H1 (cell line): ENCODE measurements at regions not wholly inside any gene's neighbourhood (a gene's known extent, or its start where the extent isn't known, plus 50 kb on each side); places are given as distances from the start of the nearest gene placed in this dataset.

Experiments used
- CTCF ChIA-PET: fragments of 300-600 bp; sonication (Branson Sonifier 250); formaldehyde crosslinking; loops from one replicate; lab custom pipeline; 2021; ENCODE audit not compliant: partially characterized antibody; lab: Charles Lee
- POLR2A ChIA-PET: fragments of 300-600 bp; sonication (Branson Sonifier 250); formaldehyde crosslinking; loops from one replicate; lab custom pipeline; 2021; ENCODE audit warnings: inconsistent platforms; ENCODE audit not compliant: partially characterized antibody; lab: Charles Lee
- DNase-seq, 2 experiments: peaks; one replicate each; pipeline versions ENCODE4 v3.0.0 to v3.0.0-alpha.2; 2010 to 2022; ENCODE audit warnings: low spot score in 2 of 2, low read depth in 1 of 2, mixed read lengths in 1 of 2
- FAIRE-seq: peaks from 2 replicates; lab custom pipeline; 2011; peaks lifted over from hg19 to GRCh38; lab: Jason Lieb, UNC
- H2AFZ ChIP-seq: 2 replicates; pipeline ENCODE4 v1.8.1; 2012; ENCODE audit warnings: low read length, inconsistent platforms
- H2AK5ac ChIP-seq: 2 replicates; pipeline ENCODE4 v1.6.1; 2013; ENCODE audit warnings: low read depth, low read length
- H2BK120ac ChIP-seq: replicated peaks from 2 replicates; pipeline ENCODE3; 2013; ENCODE audit warnings: low read depth, low read length, inconsistent platforms
- H2BK12ac ChIP-seq: 2 replicates; pipeline ENCODE4 v1.6.1; 2013; ENCODE audit warnings: low read depth, low read length
- H2BK15ac ChIP-seq: 2 replicates; pipeline ENCODE4 v1.6.1; 2013; ENCODE audit warnings: low read length
- H2BK20ac ChIP-seq: 2 replicates; pipeline ENCODE4 v1.6.1; 2013; ENCODE audit warnings: low read length
- H2BK5ac ChIP-seq: 2 replicates; pipeline ENCODE4 v1.6.1; 2013; ENCODE audit warnings: low read depth, low read length
- H3K14ac ChIP-seq: 2 replicates; pipeline ENCODE4 v1.6.1; 2013; ENCODE audit warnings: inconsistent platforms; ENCODE audit not compliant: insufficient read length
- H3K18ac ChIP-seq: 2 replicates; pipeline ENCODE4 v1.6.1; 2013; ENCODE audit warnings: low read length; ENCODE audit errors: extremely low read depth
- H3K23ac ChIP-seq: 2 replicates; pipeline ENCODE4 v1.6.1; 2013; ENCODE audit warnings: inconsistent platforms; ENCODE audit not compliant: insufficient read length
- H3K23me2 ChIP-seq: 2 replicates; pipeline ENCODE4 v1.6.1; 2013; ENCODE audit warnings: low read depth, low read length
- H3K27ac ChIP-seq: 2 replicates; pipeline ENCODE4 v1.6.1; 2011; ENCODE audit warnings: low read depth, low read length, inconsistent platforms
- H3K27me3 ChIP-seq, 4 experiments: replicated peaks in 1 of 4; 1 replicate in 1 of 4; 2 replicates in 3 of 4; pipeline versions ENCODE4 v1.6.1 to v1.8.1; 2011 to 2013; ENCODE audit warnings: low read length in 3 of 4, mild to moderate bottlenecking in 3 of 4, inconsistent platforms in 2 of 4, mixed read lengths in 2 of 4, moderate library complexity in 1 of 4; ENCODE audit not compliant: control insufficient read depth in 3 of 4, insufficient read depth in 3 of 4; ENCODE audit errors: extremely low read depth in 1 of 4
- H3K36me3 ChIP-seq, 4 experiments: 2 replicates each; pipeline versions ENCODE4 v1.6.1 to v1.8.1; 2011 to 2013; ENCODE audit warnings: mild to moderate bottlenecking in 4 of 4, low read length in 3 of 4, moderate library complexity in 2 of 4, control low read depth in 1 of 4, inconsistent platforms in 1 of 4; ENCODE audit not compliant: insufficient read depth in 4 of 4, control insufficient read depth in 2 of 4
- H3K4ac ChIP-seq: replicated peaks from 2 replicates; pipeline ENCODE3; 2013; ENCODE audit warnings: low read length, low read depth, mixed read lengths, inconsistent platforms; ENCODE audit not compliant: insufficient read length
- H3K4me1 ChIP-seq, 4 experiments: replicated peaks in 1 of 4; 1 replicate in 1 of 4; 2 replicates in 3 of 4; pipeline versions ENCODE4 v1.6.1 to v1.8.1; 2011 to 2013; ENCODE audit warnings: low read length in 3 of 4, inconsistent platforms in 2 of 4, mixed read lengths in 1 of 4; ENCODE audit not compliant: insufficient read depth in 4 of 4, control insufficient read depth in 3 of 4
- H3K4me2 ChIP-seq, 2 experiments: 2 replicates each; pipeline versions ENCODE4 v1.6.1 to v1.8.1; 2011 to 2013; ENCODE audit warnings: low read depth in 2 of 2, low read length in 2 of 2, control low read depth in 1 of 2, inconsistent platforms in 1 of 2, mild to moderate bottlenecking in 1 of 2; ENCODE audit not compliant: insufficient read depth in 1 of 2
- H3K4me3 ChIP-seq, 4 experiments: fragments of 200-600, 300-600 bp in 1 of 4; sonication (generic), shearing (Covaris generic), sonication (Bioruptor Twin) in 1 of 4; 2 replicates each; pipeline versions ENCODE4 v1.5.1 to v1.8.1; 2011 to 2016; ENCODE audit warnings: low read length in 4 of 4, low read depth in 3 of 4, control low read depth in 2 of 4, inconsistent platforms in 2 of 4, mild to moderate bottlenecking in 2 of 4, mixed read lengths in 1 of 4, moderate library complexity in 1 of 4; ENCODE audit not compliant: insufficient read depth in 2 of 4; ENCODE audit errors: extremely low read depth in 1 of 4
- H3K56ac ChIP-seq: replicated peaks from 2 replicates; pipeline ENCODE3; 2013; ENCODE audit warnings: low read depth, mild to moderate bottlenecking, mixed read lengths, low read length, inconsistent platforms; ENCODE audit not compliant: insufficient read length
- H3K79me1 ChIP-seq: 2 replicates; pipeline ENCODE4 v1.6.1; 2013; ENCODE audit warnings: low read depth, low read length, control low read depth
- H3K79me2 ChIP-seq, 2 experiments: 2 replicates each; pipeline versions ENCODE4 v1.6.1 to v1.8.1; 2012 to 2013; ENCODE audit warnings: low read length in 2 of 2, mild to moderate bottlenecking in 2 of 2, inconsistent platforms in 1 of 2; ENCODE audit not compliant: insufficient read depth in 2 of 2, control insufficient read depth in 1 of 2
- H3K9ac ChIP-seq, 4 experiments: replicated peaks in 1 of 4; 1 replicate in 1 of 4; 2 replicates in 3 of 4; pipeline versions ENCODE4 v1.6.1 to v1.8.1; 2011 to 2013; ENCODE audit warnings: low read depth in 3 of 4, low read length in 3 of 4, control low read depth in 2 of 4, mild to moderate bottlenecking in 2 of 4, moderate library complexity in 2 of 4, inconsistent platforms in 1 of 4; ENCODE audit errors: extremely low read depth in 1 of 4
- H3K9me3 ChIP-seq, 2 experiments: 2 replicates each; pipeline versions ENCODE4 v1.6.1 to v1.8.1; 2012 to 2013; ENCODE audit warnings: mild to moderate bottlenecking in 2 of 2, moderate library complexity in 2 of 2, control low read depth in 1 of 2, inconsistent platforms in 1 of 2, low read depth in 1 of 2, low read length in 1 of 2, mixed read lengths in 1 of 2; ENCODE audit not compliant: insufficient read depth in 2 of 2
- H4K20me1 ChIP-seq, 2 experiments: replicated peaks in 1 of 2; 2 replicates each; pipeline versions ENCODE3 to v1.8.1; 2011 to 2013; ENCODE audit warnings: inconsistent platforms in 2 of 2, low read length in 2 of 2, mild to moderate bottlenecking in 1 of 2; ENCODE audit not compliant: insufficient read depth in 2 of 2, control insufficient read depth in 1 of 2
- H4K5ac ChIP-seq: 2 replicates; pipeline ENCODE4 v1.6.1; 2013; ENCODE audit warnings: low read length, low read depth, mixed read lengths, inconsistent platforms; ENCODE audit not compliant: insufficient read length
- H4K8ac ChIP-seq: 2 replicates; pipeline ENCODE4 v1.8.0; 2013; ENCODE audit warnings: mild to moderate bottlenecking, moderate library complexity, low read length, inconsistent platforms; ENCODE audit not compliant: insufficient read depth; ENCODE audit errors: extremely low read depth
- H4K91ac ChIP-seq: replicated peaks from 2 replicates; pipeline ENCODE3; 2013; ENCODE audit warnings: low read length, mixed read lengths, inconsistent platforms; ENCODE audit not compliant: insufficient read length
- CHD2 ChIP-seq: IDR thresholded peaks from 2 replicates; pipeline ENCODE4 v1.6.1; 2012; ENCODE audit warnings: low read length, improper control_type of control experiment
- EGR1 ChIP-seq: IDR thresholded peaks from 2 replicates; pipeline ENCODE4 v1.6.1; 2011; ENCODE audit warnings: low read depth, low read length, borderline replicate concordance
- GABPA ChIP-seq: IDR thresholded peaks from 2 replicates; pipeline ENCODE4 v1.6.1; 2011; ENCODE audit warnings: mild to moderate bottlenecking, low read length, moderate library complexity, borderline replicate concordance; ENCODE audit not compliant: insufficient read depth
- JUN ChIP-seq: IDR thresholded peaks from 2 replicates; pipeline ENCODE4 v1.6.1; 2011; ENCODE audit warnings: low read depth, mild to moderate bottlenecking, improper control_type of control experiment, low read length
- RBBP5 ChIP-seq: IDR thresholded peaks from 2 replicates; pipeline ENCODE4 v1.7.1; 2012; ENCODE audit warnings: low read depth, mild to moderate bottlenecking, inconsistent platforms, low read length, moderate library complexity, borderline replicate concordance
- SRF ChIP-seq: IDR thresholded peaks from 2 replicates; pipeline ENCODE4 v1.6.1; 2011; ENCODE audit warnings: mild to moderate bottlenecking, low read depth, low read length, moderate library complexity
- SUZ12 ChIP-seq: fragments of 200-600 bp; sonication (generic); IDR thresholded peaks from 2 replicates; pipeline ENCODE4 v1.6.1; 2012; ENCODE audit warnings: mild to moderate bottlenecking, inconsistent platforms, low read length, moderate library complexity, mixed read lengths
- WGBS, 2 experiments: shearing (Covaris generic) in 1 of 2; methylation state at CpG; one replicate each; pipeline versions ENCODE4 v1.1.6 to v1.1.7; 2013 to 2015; ENCODE audit warnings: low lambda C conversion rate in 2 of 2, mixed read lengths in 2 of 2, inconsistent platforms in 1 of 2, low coverage in 1 of 2, missing lambda C conversion rate in 1 of 2; ENCODE audit not compliant: insufficient replicate concordance in 2 of 2, insufficient coverage in 1 of 2, insufficient read length in 1 of 2; ENCODE audit errors: extremely low coverage in 1 of 2, missing lambda C conversion rate in 1 of 2; 5-methylcytosine and 5-hydroxymethylcytosine counted together

- H3K9me3 ChIP-seq: no peaks in the 10 kb centered on the region
- H4K91ac ChIP-seq: no peak overlapping the region
- H3K4me1 ChIP-seq: peaks cover 0 to 17% (median 11%) of the 10 kb centered on the region in 4 experiments; a peak in 6 of 7 replicates
- H4K5ac ChIP-seq: no peak overlapping the region
- H2BK15ac ChIP-seq: no peak overlapping the region
- no peak overlapping the region for H3K14ac ChIP-seq
- TF ChIP-seq SUZ12: no peak
- no peak for TF ChIP-seq SRF
- TF ChIP-seq CHD2: no peak
- TF ChIP-seq RBBP5: no peak
- TF ChIP-seq JUN: no peak
- TF ChIP-seq GABPA: no peak
- no peak for TF ChIP-seq EGR1
- TF ChIP-seq, all 59 proteins: peak for 0
- no peak overlapping the region for H2AFZ ChIP-seq
- no peaks in the 10 kb centered on the region for H4K20me1 ChIP-seq
- no peak overlapping the region for H3K4me2 ChIP-seq
- no peak overlapping the region for H4K8ac ChIP-seq
- H3K4ac ChIP-seq: no peak overlapping the region
- no peak overlapping the region for H2BK5ac ChIP-seq
- no peak overlapping the region for H2BK20ac ChIP-seq
- no peaks in the 10 kb centered on the region for H3K79me1 ChIP-seq
- H3K79me2 ChIP-seq: no peaks in the 10 kb centered on the region
- WGBS, 2 experiments: 90% methylated on average over 9 of the region's 9 CpGs; no CpG with 5 or more reads in 1 of the 2 experiments
- no peak overlapping the region for H3K56ac ChIP-seq
- POLR2A ChIA-PET: no interaction called here
- no peaks in the 10 kb centered on the region for H3K36me3 ChIP-seq
- FAIRE-seq: no peak
- no peak overlapping the region for H3K23ac ChIP-seq
- DNase-seq: no peak
- CTCF ChIA-PET: no interaction called here
- no peaks in the 10 kb centered on the region for H3K23me2 ChIP-seq
- no peak overlapping the region for H3K4me3 ChIP-seq
- no peaks in the 10 kb centered on the region for H3K27me3 ChIP-seq
- no peak overlapping the region; the same call in 1 of the 2 replicates for H3K18ac ChIP-seq
- H2BK12ac ChIP-seq: no peak overlapping the region
- H2AK5ac ChIP-seq: no peak overlapping the region
- no peak overlapping the region for H2BK120ac ChIP-seq
- H3K9ac ChIP-seq: no peak overlapping the region
- no peak overlapping the region for H3K27ac ChIP-seq
Measured at GRCh38 chr6:168835991-168836390, 395.0 kb downstream of the SMOC2 start.
